CD4-positive, alpha-beta T cell treated with Interleukin-17A for 4 hours (primary cell): ENCODE measurements at regions not wholly inside any gene's neighbourhood (a gene's known extent, or its start where the extent isn't known, plus 50 kb on each side); places are given as distances from the start of the nearest gene placed in this dataset.

Experiments
- DNase-seq: peaks from one replicate; pipeline ENCODE4 v3.0.0-alpha.2; 2020; ENCODE audit warnings: mixed read lengths

DNA sequence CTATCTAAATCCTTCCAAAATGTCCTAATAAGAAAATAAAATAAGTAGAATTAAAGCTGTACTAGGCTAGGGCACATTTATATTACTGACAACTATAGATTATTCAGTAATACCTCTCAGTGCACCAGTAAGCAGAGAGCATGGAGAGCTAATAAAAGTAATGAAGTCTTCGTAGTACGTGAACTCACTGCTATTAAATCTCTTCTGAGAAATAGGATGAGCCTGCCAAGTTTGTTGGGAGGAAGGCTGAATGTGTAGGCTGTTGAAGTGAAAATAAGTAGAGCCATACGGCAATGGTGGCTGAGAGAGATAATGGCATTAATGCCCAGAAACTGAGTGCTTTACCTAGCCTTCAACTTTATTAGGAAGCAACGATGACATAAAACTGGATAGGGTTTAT lies 73.9 kb upstream of the NR5A2 start:
- DNase-seq: no peak

- DNase-seq: no peak
These were observed 72.8 kb upstream of the NR5A2 start for GRCh38 chr1:199954699-199955098.

- no peak for DNase-seq
These were observed 72.3 kb upstream of the NR5A2 start for GRCh38 chr1:199955235-199955634.

GRCh38 chr1:199956005-199956404 lies 71.5 kb upstream of the NR5A2 start:
- no peak for DNase-seq

- no peak for DNase-seq
These were observed 68.3 kb upstream of the NR5A2 start for GRCh38 chr1:199959033-199959774.

GRCh38 chr1:199959775-199960110 lies 67.8 kb upstream of the NR5A2 start:
- no peak for DNase-seq

GRCh38 chr1:199970125-199970524 lies 57.4 kb upstream of the NR5A2 start:
- no peak for DNase-seq

GRCh38 chr1:199976496-199977144 lies 50.9 kb upstream of the NR5A2 start:
- no peak for DNase-seq
